AG04449 (cell line): ENCODE measurements at regions not wholly inside any gene's neighbourhood (a gene's known extent, or its start where the extent isn't known, plus 50 kb on each side); places are given as distances from the start of the nearest gene placed in this dataset.

Experiments used
- CTCF ChIA-PET: fragments of 350-600 bp; formaldehyde crosslinking; extraction: SDS; loops from one replicate; lab custom pipeline; 2021; ENCODE audit warnings: antibody characterized with exemption; lab: Yijun Ruan, JAX
- POLR2A ChIA-PET: fragments of 400-600, 350-600 bp; formaldehyde crosslinking; extraction: SDS; loops from one replicate; lab custom pipeline; 2020; ENCODE audit warnings: antibody characterized with exemption, inconsistent platforms; lab: Yijun Ruan, JAX
- DNase-seq: peaks from one replicate; pipeline ENCODE4 v3.0.0-alpha.2; 2010; ENCODE audit warnings: low read depth, low spot score
- H3K4me3 ChIP-seq: 2 replicates; pipeline ENCODE4 v1.5.1; 2011; ENCODE audit warnings: low read depth, mild to moderate bottlenecking, control low read depth, low read length
- CTCF ChIP-seq: IDR thresholded peaks from one replicate; pipeline ENCODE4 v1.5.1; 2011; ENCODE audit warnings: mild to moderate bottlenecking, moderate library complexity, low read length, control low read depth, inconsistent platforms; ENCODE audit not compliant: insufficient read depth; ENCODE audit errors: missing control alignments

- ChIA-PET POLR2A (no interaction called here), CTCF (no interaction called here)
- H3K4me3 ChIP-seq: no peak overlapping the region
- DNase-seq: no peak
- TF ChIP-seq CTCF: no peak
Measured at GRCh38 chr12:83808591-83808990, 1104.0 kb downstream of the SLC6A15 start.

- TF ChIP-seq CTCF: no peak
- CTCF ChIA-PET: interaction anchor here (1.0 kb wide), 1 partner anchor 19 kb away, joined by 3 read pairs; no protein-coding TSS in a partner anchor
- POLR2A ChIA-PET: no interaction called here
Measured at GRCh38 chr12:83807871-83808270, 1104.7 kb downstream of the SLC6A15 start.

GRCh38 chr12:83805873-83806272, 1106.7 kb downstream of the SLC6A15 start:
- no peak for TF ChIP-seq CTCF
- DNase-seq: no peak
- CTCF ChIA-PET: no interaction called here
- H3K4me3 ChIP-seq: no peak overlapping the region
- POLR2A ChIA-PET: no interaction called here

More at GRCh38 chr12:83807871-83808270, 1104.7 kb downstream of the SLC6A15 start:
- DNase-seq: no peak
- no peak overlapping the region for H3K4me3 ChIP-seq

- CTCF ChIA-PET: no interaction called here
- TF ChIP-seq CTCF: no peak
- DNase-seq: no peak
- POLR2A ChIA-PET: no interaction called here
- no peak overlapping the region for H3K4me3 ChIP-seq
Measured at GRCh38 chr12:83805156-83805772, 1107.3 kb downstream of the SLC6A15 start.

GRCh38 chr12:83801972-83802371, 1110.6 kb downstream of the SLC6A15 start:
- POLR2A ChIA-PET: no interaction called here
- H3K4me3 ChIP-seq: no peak overlapping the region
- CTCF ChIA-PET: no interaction called here

GRCh38 chr12:83800022-83800421, 1112.6 kb downstream of the SLC6A15 start:
- no peak for TF ChIP-seq CTCF
- ChIA-PET POLR2A (no interaction called here), CTCF (no interaction called here)
- DNase-seq: no peak
- H3K4me3 ChIP-seq: no peak overlapping the region

More at GRCh38 chr12:83801972-83802371, 1110.6 kb downstream of the SLC6A15 start:
- no peak for DNase-seq
- TF ChIP-seq CTCF: no peak
